Progenitor cell of endocrine pancreas (in vitro differentiated cells): ENCODE measurements at regions not wholly inside any gene's neighbourhood (a gene's known extent, or its start where the extent isn't known, plus 50 kb on each side); places are given as distances from the start of the nearest gene placed in this dataset.

Experiments
- DNase-seq: peaks from one replicate; pipeline ENCODE4 v3.0.0; 2021; ENCODE audit warnings: low spot score; ENCODE audit not compliant: unreplicated experiment
- H3K27ac Mint-ChIP-seq: 2 replicates; pipeline ENCODE4 v1.8.0; 2021; ENCODE audit warnings: mild to moderate bottlenecking, moderate library complexity, mixed read lengths
- H3K27me3 Mint-ChIP-seq: 2 replicates; pipeline ENCODE4 v1.8.0; 2021; ENCODE audit warnings: mixed read lengths
- H3K36me3 Mint-ChIP-seq: 2 replicates; pipeline ENCODE4 v1.8.0; 2022; ENCODE audit warnings: mixed read lengths; ENCODE audit not compliant: insufficient read depth
- H3K4me1 Mint-ChIP-seq: 2 replicates; pipeline ENCODE4 v1.8.0; 2021; ENCODE audit warnings: low read depth, mixed read lengths
- H3K4me3 Mint-ChIP-seq: 2 replicates; pipeline ENCODE4 v1.8.0; 2021; ENCODE audit warnings: low read depth, mild to moderate bottlenecking, moderate library complexity, mixed read lengths
- H3K9me3 Mint-ChIP-seq: 2 replicates; pipeline ENCODE4 v1.8.0; 2021; ENCODE audit warnings: low read depth, mixed read lengths
- CTCF ChIP-seq: fragments of 200-600 bp; sonication (generic); IDR thresholded peaks from one replicate; pipeline ENCODE4 v1.5.0; 2021; ENCODE audit warnings: antibody characterized with exemption, mild to moderate bottlenecking; ENCODE audit not compliant: unreplicated experiment

GRCh38 chr16:80161799-80162739 lies 378.7 kb upstream of the DYNLRB2 start:
- Mint-ChIP-seq H3K36me3 (peaks cover 1% of the 10 kb centered on the region), H3K27ac (no peak overlapping the region), H3K9me3 (peaks cover 3% of the 10 kb centered on the region), H3K4me3 (no peak overlapping the region), H3K27me3 (peaks cover 5% of the 10 kb centered on the region), H3K4me1 (peaks cover 1% of the 10 kb centered on the region)
- DNase-seq, result no peak
- no peak for TF ChIP-seq CTCF

DNA sequence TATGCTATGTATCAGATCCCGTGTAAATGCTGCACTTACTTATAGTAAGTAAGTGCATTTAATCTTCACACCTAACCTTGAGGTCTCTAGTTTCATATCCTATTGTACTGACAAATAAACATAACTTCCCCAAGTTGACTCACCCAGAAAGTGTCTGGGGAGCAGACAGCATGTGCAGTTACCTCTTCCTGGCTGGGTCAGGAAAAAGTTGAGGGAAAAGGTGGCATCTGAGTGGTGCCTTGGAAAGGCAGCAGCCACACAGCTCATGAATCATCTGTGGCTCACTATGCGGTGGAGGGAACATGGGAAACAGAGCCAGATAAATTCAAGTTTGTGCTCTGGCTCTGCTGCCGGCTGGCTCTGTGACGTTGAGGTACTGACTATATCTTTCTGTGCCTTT lies 382.0 kb upstream of the DYNLRB2 start:
- Mint-ChIP-seq H3K27me3 (peaks cover 12% of the 10 kb centered on the region), H3K4me1 (peaks cover 1% of the 10 kb centered on the region), H3K4me3 (no peak overlapping the region), H3K36me3 (no peaks in the 10 kb centered on the region), H3K9me3 (no peaks in the 10 kb centered on the region), H3K27ac (no peak overlapping the region)
- TF ChIP-seq CTCF, result no peak
- DNase-seq, result no peak

GRCh38 chr16:80151722-80152111 lies 389.1 kb upstream of the DYNLRB2 start:
- Mint-ChIP-seq H3K4me1 (peaks cover 3% of the 10 kb centered on the region), H3K4me3 (no peak overlapping the region), H3K36me3 (no peaks in the 10 kb centered on the region), H3K27ac (no peak overlapping the region), H3K9me3 (no peaks in the 10 kb centered on the region), H3K27me3 (peaks cover 24% of the 10 kb centered on the region)
- no peak for TF ChIP-seq CTCF
- no peak for DNase-seq

DNA sequence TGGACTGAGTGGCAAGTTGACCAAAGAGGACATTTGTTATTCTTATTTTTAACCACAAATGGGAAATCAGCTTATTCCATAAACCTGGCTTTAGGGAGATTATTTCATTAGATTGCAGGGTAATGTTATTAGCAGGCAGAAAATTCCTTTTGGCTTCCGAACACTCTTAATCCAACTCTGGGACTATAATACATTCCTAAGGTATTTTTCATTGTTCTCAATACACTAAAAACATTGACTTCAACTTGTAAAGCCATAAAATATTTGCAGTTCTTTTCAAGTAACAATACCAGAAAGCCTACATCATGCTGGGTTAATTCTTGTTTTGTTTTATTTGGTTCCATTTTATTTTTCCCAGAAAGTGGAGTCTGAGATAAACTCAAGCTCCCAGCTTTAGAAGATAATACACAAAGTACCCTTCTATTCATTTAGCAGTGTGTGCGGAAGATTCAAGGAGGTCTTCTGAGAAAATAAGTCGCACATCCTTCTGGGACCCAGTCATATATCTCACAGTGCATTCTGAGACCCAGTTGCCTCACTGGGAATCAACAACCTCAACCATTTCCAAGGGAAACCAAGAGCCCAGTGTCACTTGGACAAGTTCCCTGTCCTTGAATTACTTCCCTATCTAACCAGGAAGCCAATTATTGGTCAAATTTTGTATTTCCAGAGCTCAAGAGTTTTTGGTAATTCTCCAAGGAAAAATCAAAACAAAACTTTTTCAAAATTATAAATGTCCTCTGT lies 389.6 kb upstream of the DYNLRB2 start:
- Mint-ChIP-seq H3K4me1 (peaks cover 3% of the 10 kb centered on the region), H3K9me3 (no peaks in the 10 kb centered on the region), H3K27ac (no peak overlapping the region), H3K36me3 (no peaks in the 10 kb centered on the region), H3K4me3 (no peak overlapping the region), H3K27me3 (peaks cover 20% of the 10 kb centered on the region)
- DNase-seq, result no peak
- no peak for TF ChIP-seq CTCF

GRCh38 chr16:80148826-80149225 lies 392.0 kb upstream of the DYNLRB2 start:
- no peaks in the 10 kb centered on the region for H3K9me3 Mint-ChIP-seq
- H3K27ac Mint-ChIP-seq, result no peak overlapping the region
- H3K4me1 Mint-ChIP-seq, result peaks cover 3% of the 10 kb centered on the region
- no peak for TF ChIP-seq CTCF
- no peak for DNase-seq
- peaks cover 21% of the 10 kb centered on the region for H3K27me3 Mint-ChIP-seq
- H3K4me3 Mint-ChIP-seq, result no peak overlapping the region
- H3K36me3 Mint-ChIP-seq, result no peaks in the 10 kb centered on the region
